Body of pancreas (tissue), 4 donors: ENCODE measurements at regions not wholly inside any gene's neighbourhood (a gene's known extent, or its start where the extent isn't known, plus 50 kb on each side); places are given as distances from the start of the nearest gene placed in this dataset.

Experiments
- ATAC-seq: fragments of 150-250 bp; one replicate; pipeline ENCODE4 v1.9.1; 2016
- DNase-seq, 4 donors: peaks; one replicate each; pipeline ENCODE4 v3.0.0-alpha.2; 2019
- H3K27ac ChIP-seq, 4 donors: fragments of 200-600 bp; sonication (generic); 1 replicate in 3 of 4; 2 replicates in 1 of 4; pipeline versions ENCODE4 v1.5.1 to v1.6.1; 2016 to 2019; ENCODE audit warnings: mild to moderate bottlenecking in 1 of 4, mixed read lengths in 1 of 4, moderate library complexity in 1 of 4
- H3K27me3 ChIP-seq, 2 donors: fragments of 200-600 bp; sonication (generic); one replicate each; pipeline ENCODE4 v1.6.0; 2016; ENCODE audit warnings: mild to moderate bottlenecking in 1 of 2
- H3K36me3 ChIP-seq, 2 donors: fragments of 200-600 bp; sonication (generic); replicated peaks in 1 of 2; 2 replicates each; pipeline ENCODE4 v1.5.1; 2016; ENCODE audit warnings: low read depth in 2 of 2; ENCODE audit not compliant: insufficient read depth in 1 of 2
- H3K4me1 ChIP-seq: fragments of 200-600 bp; sonication (generic); one replicate; pipeline ENCODE4 v1.6.0; 2016
- H3K4me3 ChIP-seq, 2 donors: fragments of 200-600 bp; sonication (generic); 1 replicate in 1 of 2; 2 replicates in 1 of 2; pipeline ENCODE4 v1.5.1; 2016 to 2019
- H3K9me3 ChIP-seq, 3 donors: fragments of 200-600 bp; sonication (generic); 1 replicate in 2 of 3; 2 replicates in 1 of 3; pipeline ENCODE4 v1.5.1; 2016
- POLR2A ChIP-seq, 3 donors: fragments of 450-650 bp; IDR thresholded peaks; one replicate each; pipeline ENCODE4 v1.6.1; 2016; ENCODE audit warnings: antibody characterized with exemption in 3 of 3, mild to moderate bottlenecking in 2 of 3
- WGBS, 2 donors: methylation state at CpG; one replicate each; pipeline ENCODE4 v1.1.5; 2017; 5-methylcytosine and 5-hydroxymethylcytosine counted together
- intact Hi-C: fragments of 100-400 bp; cut with DNase I; formaldehyde crosslinking; loops from one replicate; pipeline ENCODE4 v1.15.1; 2023
- TF ChIP-seq, protein P1 (sequence below), 7 experiments: fragments of 450-650 bp in 4 of 7; fragments of 200-600 bp in 3 of 7; sonication (generic) in 3 of 7; IDR thresholded peaks; one replicate each; pipeline ENCODE4 v1.5.1; 2016 to 2019; ENCODE audit warnings: antibody characterized with exemption in 7 of 7

DNA sequence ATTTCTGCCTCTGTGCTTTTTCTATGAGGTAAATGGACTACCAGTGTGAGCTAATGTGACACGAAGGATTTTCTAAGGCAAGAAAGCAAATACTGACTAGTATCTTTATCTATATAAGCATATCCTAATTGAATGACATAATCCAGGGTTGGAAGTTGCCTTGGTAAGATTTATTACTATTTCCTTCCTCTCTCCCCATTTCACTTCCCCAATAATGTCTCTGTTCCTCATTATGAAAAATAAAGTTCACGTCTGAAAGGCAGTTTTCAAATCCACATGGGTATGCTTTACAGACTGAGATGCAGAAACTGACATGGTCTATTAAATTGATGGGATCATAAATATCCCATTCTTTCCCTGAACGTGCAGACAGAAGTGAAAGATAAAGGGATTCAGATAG, 86.0 kb downstream of the DTWD1 start:
- no peak for ATAC-seq
- no peak overlapping the region for H3K27ac ChIP-seq

DNA sequence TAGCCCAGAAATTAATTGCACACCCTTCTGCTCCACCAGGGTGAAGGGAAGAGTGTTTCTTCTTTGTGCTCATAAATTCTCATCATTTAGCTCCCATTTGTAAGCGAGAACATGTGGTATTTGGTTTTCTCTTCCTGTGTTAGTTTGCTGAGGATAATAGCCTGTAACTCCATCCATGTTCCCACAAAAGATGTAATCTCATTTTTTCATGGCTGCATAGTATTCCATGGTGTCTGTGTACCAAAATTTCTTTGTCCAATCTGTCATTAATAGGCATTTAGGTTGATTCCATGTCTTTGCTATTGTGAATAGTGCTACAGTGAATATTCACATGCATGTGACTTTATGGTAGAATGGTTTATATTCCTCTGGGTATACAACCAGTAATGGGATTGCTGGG, 86.8 kb downstream of the DTWD1 start:
- TF ChIP-seq, protein P1, sequence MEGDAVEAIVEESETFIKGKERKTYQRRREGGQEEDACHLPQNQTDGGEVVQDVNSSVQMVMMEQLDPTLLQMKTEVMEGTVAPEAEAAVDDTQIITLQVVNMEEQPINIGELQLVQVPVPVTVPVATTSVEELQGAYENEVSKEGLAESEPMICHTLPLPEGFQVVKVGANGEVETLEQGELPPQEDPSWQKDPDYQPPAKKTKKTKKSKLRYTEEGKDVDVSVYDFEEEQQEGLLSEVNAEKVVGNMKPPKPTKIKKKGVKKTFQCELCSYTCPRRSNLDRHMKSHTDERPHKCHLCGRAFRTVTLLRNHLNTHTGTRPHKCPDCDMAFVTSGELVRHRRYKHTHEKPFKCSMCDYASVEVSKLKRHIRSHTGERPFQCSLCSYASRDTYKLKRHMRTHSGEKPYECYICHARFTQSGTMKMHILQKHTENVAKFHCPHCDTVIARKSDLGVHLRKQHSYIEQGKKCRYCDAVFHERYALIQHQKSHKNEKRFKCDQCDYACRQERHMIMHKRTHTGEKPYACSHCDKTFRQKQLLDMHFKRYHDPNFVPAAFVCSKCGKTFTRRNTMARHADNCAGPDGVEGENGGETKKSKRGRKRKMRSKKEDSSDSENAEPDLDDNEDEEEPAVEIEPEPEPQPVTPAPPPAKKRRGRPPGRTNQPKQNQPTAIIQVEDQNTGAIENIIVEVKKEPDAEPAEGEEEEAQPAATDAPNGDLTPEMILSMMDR (IDR thresholded peaks at IDR 0.05): no peak
- no peak for TF ChIP-seq POLR2A (IDR thresholded peaks at IDR 0.05)
- Histone ChIP-seq H3K27ac (no peak overlapping the region), H3K27me3 (no peaks in the 10 kb centered on the region), H3K36me3 (no peaks in the 10 kb centered on the region), H3K4me1 (no peaks in the 10 kb centered on the region), H3K4me3 (no peak overlapping the region), H3K9me3 (peaks cover 0 to 5% (median 0%) of the 10 kb centered on the region in 3 donors)
- ATAC-seq (no peak), DNase-seq (no peak)
- intact Hi-C loops: no loop called here
- WGBS, 2 donors: 73 to 79% methylated on average over 1 of the region's 1 CpG

More for the DNA sequence above, 86.0 kb downstream of the DTWD1 start:
- Histone ChIP-seq H3K4me3 (no peak overlapping the region), H3K9me3 (peaks cover 0 to 5% (median 0%) of the 10 kb centered on the region in 3 donors), H3K36me3 (no peaks in the 10 kb centered on the region), H3K4me1 (no peaks in the 10 kb centered on the region), H3K27me3 (no peaks in the 10 kb centered on the region)
- intact Hi-C loops: no loop called here
- TF ChIP-seq POLR2A (IDR thresholded peaks at IDR 0.05): no peak
- TF ChIP-seq, protein P1 (IDR thresholded peaks at IDR 0.05): no peak
- 33 to 39% methylated on average over 3 of the region's 3 CpGs for WGBS, 2 donors
- DNase-seq: no peak

DNA sequence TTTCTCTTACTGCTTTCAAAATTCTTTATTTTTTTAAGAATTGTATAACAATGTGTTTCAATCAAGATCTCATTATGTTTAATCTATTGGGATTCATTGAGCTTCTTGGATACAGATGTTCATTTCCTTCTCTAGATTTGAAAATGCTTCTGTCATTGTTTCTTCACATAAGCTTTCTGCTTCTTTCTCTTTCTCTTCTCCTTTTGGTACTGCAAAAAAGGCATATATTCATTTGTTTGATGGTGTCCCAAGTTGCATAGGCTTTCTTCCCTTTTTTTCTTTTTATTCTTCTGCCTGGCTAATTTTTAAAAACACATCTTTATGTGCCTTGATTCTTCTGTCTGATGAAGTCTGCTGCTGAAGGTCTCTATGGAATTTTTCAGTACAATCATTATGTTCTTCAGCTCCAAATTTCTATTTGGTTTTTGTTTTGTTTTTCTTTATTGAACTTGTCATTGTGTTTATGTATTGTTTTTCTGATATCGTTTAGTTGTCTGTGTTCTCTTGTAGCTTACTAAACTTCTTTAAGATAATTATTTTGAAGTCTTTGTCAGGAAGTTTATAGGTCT, 88.9 kb downstream of the DTWD1 start:
- peaks cover 0 to 5% (median 0%) of the 10 kb centered on the region in 3 donors for H3K9me3 ChIP-seq
- DNase-seq (no peak), ATAC-seq (no peak)
- no peaks in the 10 kb centered on the region for H3K4me1 ChIP-seq
- intact Hi-C loops: no loop called here
- no peaks in the 10 kb centered on the region for H3K27me3 ChIP-seq
- no peak overlapping the region for H3K4me3 ChIP-seq
- 57 to 90% methylated on average over 1 of the region's 1 CpG for WGBS, 2 donors
- H3K36me3 ChIP-seq: no peaks in the 10 kb centered on the region
- no peak overlapping the region for H3K27ac ChIP-seq
- TF ChIP-seq, protein P1 (IDR thresholded peaks at IDR 0.05): no peak
- TF ChIP-seq POLR2A (IDR thresholded peaks at IDR 0.05): no peak

DNA sequence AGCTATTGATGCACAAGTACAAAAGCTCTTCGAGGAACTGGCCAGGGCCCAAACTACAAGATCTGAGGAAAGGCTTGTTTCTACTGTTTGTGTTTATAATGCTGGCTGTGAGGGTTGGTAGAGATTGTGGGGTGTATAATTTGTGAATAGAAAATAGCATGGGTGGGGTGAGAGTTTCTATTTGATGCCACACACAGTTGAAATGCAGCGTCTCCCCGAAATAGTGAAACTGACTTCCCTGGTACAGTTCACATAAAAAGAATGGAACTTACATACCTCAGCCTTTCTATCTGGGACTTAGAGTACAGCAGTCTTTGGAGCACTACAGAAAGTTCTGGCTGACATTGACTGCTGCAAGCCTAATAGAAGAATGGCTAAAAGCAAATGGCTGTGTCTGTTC, 91.3 kb downstream of the DTWD1 start:
- intact Hi-C loops: no loop called here
- Histone ChIP-seq H3K27me3 (no peaks in the 10 kb centered on the region), H3K36me3 (no peaks in the 10 kb centered on the region), H3K4me1 (no peaks in the 10 kb centered on the region), H3K9me3 (peaks cover 0 to 5% (median 0%) of the 10 kb centered on the region in 3 donors), H3K27ac (no peak overlapping the region), H3K4me3 (no peak overlapping the region)
- ATAC-seq: no peak
- TF ChIP-seq, protein P1 (IDR thresholded peaks at IDR 0.05): no peak
- TF ChIP-seq POLR2A (IDR thresholded peaks at IDR 0.05): no peak
- WGBS, 2 donors: 77 to 83% methylated on average over 3 of the region's 3 CpGs
- no peak for DNase-seq

DNA sequence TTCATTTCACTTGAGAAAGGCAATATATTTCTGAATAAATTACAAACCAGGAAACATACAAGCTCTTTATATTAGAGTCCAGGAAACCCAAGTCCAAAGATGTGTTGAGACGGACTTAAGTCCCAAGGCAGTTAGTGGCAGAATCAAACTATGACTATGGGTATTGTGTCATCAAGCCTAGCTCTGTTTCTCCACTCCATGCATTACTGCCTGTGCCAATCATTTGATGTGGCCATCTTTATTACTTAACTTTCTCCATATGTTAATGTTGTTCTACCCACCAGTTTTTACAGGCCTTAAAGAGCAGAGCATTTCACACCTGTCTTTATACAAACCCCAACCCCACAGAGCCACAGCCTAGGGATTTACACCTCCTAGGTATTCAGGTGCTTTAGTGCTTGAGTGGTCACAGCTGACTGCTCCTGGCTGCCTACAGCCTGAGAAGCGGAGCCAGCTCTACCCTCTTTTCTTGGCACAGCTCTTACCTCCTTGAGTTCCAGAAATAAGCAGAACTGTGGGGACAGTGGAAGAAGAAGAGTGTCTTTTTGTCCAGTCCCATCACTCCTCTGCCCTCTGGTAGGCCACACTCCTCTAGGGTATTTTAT, 92.1 kb downstream of the DTWD1 start:
- no peak for DNase-seq

More for the DNA sequence above, 92.1 kb downstream of the DTWD1 start:
- intact Hi-C loops: no loop called here
- Histone ChIP-seq H3K4me3 (no peak overlapping the region), H3K36me3 (no peaks in the 10 kb centered on the region), H3K27ac (no peak overlapping the region), H3K9me3 (peaks cover 0 to under 1% (median 0%) of the 10 kb centered on the region in 3 donors), H3K4me1 (no peaks in the 10 kb centered on the region), H3K27me3 (no peaks in the 10 kb centered on the region)
- ATAC-seq: no peak
- no peak for TF ChIP-seq POLR2A (IDR thresholded peaks at IDR 0.05)
- TF ChIP-seq, protein P1 (IDR thresholded peaks at IDR 0.05): no peak
- 80 to 86% methylated on average over 2 of the region's 2 CpGs for WGBS, 2 donors
